Mesodermal cell (in vitro differentiated cells): ENCODE measurements at regions not wholly inside any gene's neighbourhood (a gene's known extent, or its start where the extent isn't known, plus 50 kb on each side); places are given as distances from the start of the nearest gene placed in this dataset.

Experiments used
- H3K27ac ChIP-seq: 2 replicates; pipeline ENCODE4 v1.7.0; 2013; ENCODE audit warnings: mild to moderate bottlenecking, low read depth, low read length, moderate library complexity; ENCODE audit not compliant: severe bottlenecking
- H3K36me3 ChIP-seq: 2 replicates; pipeline ENCODE4 v1.7.1; 2013; ENCODE audit warnings: mild to moderate bottlenecking, low read length, moderate library complexity; ENCODE audit not compliant: control insufficient read depth, insufficient read depth
- H3K4me1 ChIP-seq: one replicate; pipeline ENCODE4 v1.7.1; 2013; ENCODE audit warnings: mild to moderate bottlenecking, low read length; ENCODE audit not compliant: insufficient read depth, control insufficient read depth, poor library complexity, severe bottlenecking
- H3K4me3 ChIP-seq: 2 replicates; pipeline ENCODE4 v1.7.0; 2013; ENCODE audit warnings: low read length, control low read depth, mild to moderate bottlenecking; ENCODE audit not compliant: insufficient read depth, poor library complexity, severe bottlenecking; ENCODE audit errors: extremely low read depth
- H3K9me3 ChIP-seq: 2 replicates; pipeline ENCODE4 v1.7.1; 2013; ENCODE audit warnings: mild to moderate bottlenecking, low read length, moderate library complexity; ENCODE audit not compliant: control insufficient read depth
- WGBS, 2 experiments: methylation state at CpG; one replicate each; pipeline ENCODE4 v1.1.5; 2013; ENCODE audit warnings: missing lambda C conversion rate in 2 of 2; ENCODE audit not compliant: insufficient coverage in 2 of 2; 5-methylcytosine and 5-hydroxymethylcytosine counted together

GRCh38 chr1:208559597-208560329 lies 315.6 kb upstream of the PLXNA2 start:
- no peak overlapping the region for H3K4me3 ChIP-seq
- H3K9me3 ChIP-seq = no peaks in the 10 kb centered on the region
- no peak overlapping the region for H3K27ac ChIP-seq
- H3K36me3 ChIP-seq = no peaks in the 10 kb centered on the region
- no peaks in the 10 kb centered on the region for H3K4me1 ChIP-seq
- WGBS, 2 experiments = 70 to 93% methylated on average over 2 of the region's 6 CpGs

GRCh38 chr1:208562151-208562960 lies 318.2 kb upstream of the PLXNA2 start:
- Histone ChIP-seq H3K9me3 (no peaks in the 10 kb centered on the region), H3K36me3 (no peaks in the 10 kb centered on the region), H3K4me3 (no peak overlapping the region), H3K27ac (no peak overlapping the region), H3K4me1 (no peaks in the 10 kb centered on the region)
- WGBS, 2 experiments = 83% methylated on average over 1 of the region's 3 CpGs; no CpG with 5 or more reads in 1 of the 2 experiments

GRCh38 chr1:208564466-208564865 lies 320.3 kb upstream of the PLXNA2 start:
- no peaks in the 10 kb centered on the region for H3K4me1 ChIP-seq
- H3K4me3 ChIP-seq = no peak overlapping the region
- H3K9me3 ChIP-seq = no peaks in the 10 kb centered on the region
- no peak overlapping the region for H3K27ac ChIP-seq
- H3K36me3 ChIP-seq = no peaks in the 10 kb centered on the region
- 90 to 96% methylated on average over 2 to 3 of the region's 3 CpGs for WGBS, 2 experiments

- Histone ChIP-seq H3K27ac (no peak overlapping the region), H3K9me3 (no peaks in the 10 kb centered on the region), H3K4me1 (no peaks in the 10 kb centered on the region), H3K36me3 (no peaks in the 10 kb centered on the region), H3K4me3 (no peak overlapping the region)
- 90 to 91% methylated on average over 5 of the region's 6 CpGs for WGBS, 2 experiments
Observed at GRCh38 chr1:208565756-208566440, 321.7 kb upstream of the PLXNA2 start.

- no peaks in the 10 kb centered on the region for H3K4me1 ChIP-seq
- H3K4me3 ChIP-seq = no peak overlapping the region
- H3K9me3 ChIP-seq = no peaks in the 10 kb centered on the region
- H3K27ac ChIP-seq = no peak overlapping the region
- 83 to 100% methylated on average over 1 of the region's 1 CpG for WGBS, 2 experiments
- H3K36me3 ChIP-seq = no peaks in the 10 kb centered on the region
Observed at GRCh38 chr1:208569181-208569580, 325.0 kb upstream of the PLXNA2 start.

- no peaks in the 10 kb centered on the region for H3K36me3 ChIP-seq
- no peaks in the 10 kb centered on the region for H3K9me3 ChIP-seq
- H3K4me3 ChIP-seq = no peak overlapping the region
- no peaks in the 10 kb centered on the region for H3K4me1 ChIP-seq
- H3K27ac ChIP-seq = no peak overlapping the region
- 79 to 92% methylated on average over 3 of the region's 5 CpGs for WGBS, 2 experiments
Observed at GRCh38 chr1:208570362-208570761, 326.2 kb upstream of the PLXNA2 start.

GRCh38 chr1:208576425-208576824 lies 332.2 kb upstream of the PLXNA2 start:
- WGBS, 2 experiments = 87 to 95% methylated on average over 2 of the region's 4 CpGs
- H3K4me3 ChIP-seq = no peak overlapping the region
- H3K4me1 ChIP-seq = no peaks in the 10 kb centered on the region
- H3K27ac ChIP-seq = no peak overlapping the region
- no peaks in the 10 kb centered on the region for H3K36me3 ChIP-seq
- no peaks in the 10 kb centered on the region for H3K9me3 ChIP-seq

- no peaks in the 10 kb centered on the region for H3K9me3 ChIP-seq
- no peaks in the 10 kb centered on the region for H3K4me1 ChIP-seq
- H3K4me3 ChIP-seq = no peak overlapping the region
- no CpG with 5 or more reads among the region's 1 CpG for WGBS, 2 experiments
- H3K36me3 ChIP-seq = no peaks in the 10 kb centered on the region
- no peak overlapping the region for H3K27ac ChIP-seq
Observed at GRCh38 chr1:208577381-208577905, 333.3 kb upstream of the PLXNA2 start.

GRCh38 chr1:208581209-208581608 lies 337.0 kb upstream of the PLXNA2 start:
- no peak overlapping the region for H3K27ac ChIP-seq
- H3K9me3 ChIP-seq = no peaks in the 10 kb centered on the region
- no peaks in the 10 kb centered on the region for H3K36me3 ChIP-seq
- no peak overlapping the region for H3K4me3 ChIP-seq
- 86 to 92% methylated on average over 2 of the region's 3 CpGs for WGBS, 2 experiments
- no peaks in the 10 kb centered on the region for H3K4me1 ChIP-seq

- no peaks in the 10 kb centered on the region for H3K4me1 ChIP-seq
- no peaks in the 10 kb centered on the region for H3K9me3 ChIP-seq
- H3K4me3 ChIP-seq = no peak overlapping the region
- 90 to 94% methylated on average over 2 to 3 of the region's 5 CpGs for WGBS, 2 experiments
- no peaks in the 10 kb centered on the region for H3K36me3 ChIP-seq
- H3K27ac ChIP-seq = no peak overlapping the region
Observed at GRCh38 chr1:208581667-208582066, 337.5 kb upstream of the PLXNA2 start.
